ENCODE measurements at regions not wholly inside any gene's neighbourhood (a gene's known extent, or its start where the extent isn't known, plus 50 kb on each side); places are given as distances from the start of the nearest gene placed in this dataset.
"Not testable (repeated sequence)": the region's sequence is repeated elsewhere in the genome, so short reads cannot be mapped to it uniquely, and the experiment has no call there.

DNA sequence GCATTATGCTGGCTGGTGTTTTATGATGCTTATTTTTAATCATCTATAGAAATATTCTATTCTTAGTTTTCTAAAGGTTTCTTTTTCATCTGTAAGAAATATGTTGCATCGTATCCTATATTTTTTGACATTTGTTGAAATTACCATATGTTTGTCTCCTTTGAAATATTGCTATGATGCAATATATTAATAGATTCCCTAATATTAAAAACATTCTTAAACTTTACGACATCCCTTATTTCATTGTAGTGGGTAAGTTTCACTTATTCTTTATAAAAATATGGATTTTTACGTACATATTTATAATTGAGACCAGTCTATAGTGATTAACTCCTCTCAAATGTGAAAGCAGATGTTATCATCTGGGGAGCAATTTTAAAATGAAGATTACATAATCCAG, 258.2 kb upstream of the DUSP10 start:
- DNase-seq (ENCODE audit: low read depth in 2 of 2): no peak

DNA sequence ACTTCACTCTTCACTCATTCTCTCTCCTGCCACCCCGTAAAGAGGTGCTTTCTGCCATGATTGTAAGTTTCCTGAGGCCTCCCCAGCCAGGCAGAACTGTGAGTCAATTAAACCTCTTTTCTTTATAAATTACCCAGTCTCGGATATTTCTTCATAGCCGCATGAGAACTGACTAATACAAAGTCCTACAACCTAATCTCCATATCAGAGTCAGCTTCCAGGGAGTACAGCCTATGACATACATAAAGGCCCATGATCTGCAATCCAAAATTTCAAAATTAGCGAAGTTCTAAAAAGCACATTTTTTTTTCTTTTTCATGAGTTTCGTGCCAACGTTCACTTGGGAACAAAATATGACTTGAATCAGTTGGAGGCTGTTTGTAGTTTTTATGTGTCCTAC, 256.9 kb upstream of the DUSP10 start:
- no peak for DNase-seq (ENCODE audit: low read depth in 2 of 2)

DNA sequence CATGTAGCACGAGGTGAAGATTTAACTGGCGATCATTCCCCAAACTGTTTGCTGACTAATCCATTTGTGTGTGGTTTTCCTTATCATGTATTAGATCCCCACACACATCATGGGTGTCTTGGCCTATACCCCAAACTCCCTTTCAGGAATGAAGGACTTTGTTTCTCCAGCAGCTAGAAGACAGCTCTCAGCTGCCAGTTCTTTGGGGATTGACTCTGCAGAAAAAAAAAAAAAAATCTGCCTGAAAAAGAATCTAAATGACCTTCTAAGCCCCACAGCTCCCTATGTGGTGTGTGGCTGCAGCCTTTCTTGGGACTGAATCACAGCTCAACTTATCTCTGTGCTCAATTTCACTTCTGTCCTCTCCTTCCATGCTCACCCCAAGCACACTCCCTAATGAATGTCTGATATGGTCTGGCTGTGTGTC, 256.3 kb upstream of the DUSP10 start:
- DNase-seq (ENCODE audit: low read depth in 2 of 2): no peak

DNA sequence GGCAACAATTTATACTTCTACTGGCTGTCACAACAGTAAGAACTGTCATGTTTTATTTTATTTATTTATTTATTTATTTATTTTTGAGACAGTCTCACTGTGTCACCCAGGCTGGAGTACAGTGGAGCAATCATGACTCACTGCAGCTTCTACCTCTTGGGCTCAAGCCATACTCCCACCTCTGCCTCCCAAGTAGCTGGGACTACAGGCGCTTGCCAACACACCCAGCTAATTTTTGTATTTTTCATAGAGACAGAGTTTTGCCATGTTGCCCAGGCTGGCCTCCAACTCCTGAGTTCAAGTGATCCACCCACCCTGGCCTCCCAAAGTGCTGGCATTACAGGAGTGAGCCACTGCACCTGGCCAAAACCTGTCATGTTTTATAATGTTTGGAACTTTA, 255.1 kb upstream of the DUSP10 start:
- DNase-seq (ENCODE audit: low read depth in 2 of 2): not testable (repeated sequence)

DNA sequence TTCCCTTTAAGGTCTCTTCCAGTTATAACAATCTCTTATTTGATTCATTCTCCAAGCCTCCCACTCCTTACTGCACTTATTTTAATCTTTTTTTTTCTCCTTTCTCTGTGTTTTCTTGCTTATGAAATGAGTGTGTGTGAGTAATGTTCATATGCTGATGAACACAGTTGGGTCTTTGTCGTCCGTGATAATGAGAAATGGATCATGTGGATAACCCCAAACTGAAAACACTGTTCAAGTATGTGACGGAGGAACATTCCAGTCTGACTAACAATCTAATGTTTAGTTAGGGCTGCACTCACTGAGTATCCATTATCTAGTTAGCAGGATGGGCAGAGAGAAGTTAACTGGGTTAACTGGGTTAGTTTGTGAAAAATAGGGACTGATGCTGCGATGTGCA, 253.1 kb upstream of the DUSP10 start:
- DNase-seq (ENCODE audit: low read depth in 2 of 2): no peak

DNA sequence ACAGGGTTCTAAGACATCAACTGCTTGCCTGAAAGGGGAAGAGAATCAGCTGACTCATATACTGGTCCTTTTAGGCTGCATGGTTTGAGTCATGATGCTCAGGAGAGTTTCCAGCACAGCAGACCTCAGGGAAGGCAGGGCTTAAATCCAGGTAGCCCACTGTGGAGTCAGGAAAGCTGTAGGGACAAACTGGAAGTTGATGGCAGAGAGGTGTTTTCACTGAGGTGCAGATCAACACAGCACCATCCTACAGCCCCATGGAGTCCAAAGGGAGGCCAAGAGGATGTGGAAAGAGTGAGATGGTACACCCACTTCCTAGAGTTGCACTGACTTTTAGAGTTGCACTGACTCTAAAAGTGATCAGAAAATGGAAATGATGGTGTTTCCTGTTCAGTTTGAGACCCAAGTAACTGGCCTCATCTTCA, 252.4 kb upstream of the DUSP10 start:
- peak in 1 of 2 donors; percentile 11 for DNase-seq (ENCODE audit: low read depth in 2 of 2)

DNA sequence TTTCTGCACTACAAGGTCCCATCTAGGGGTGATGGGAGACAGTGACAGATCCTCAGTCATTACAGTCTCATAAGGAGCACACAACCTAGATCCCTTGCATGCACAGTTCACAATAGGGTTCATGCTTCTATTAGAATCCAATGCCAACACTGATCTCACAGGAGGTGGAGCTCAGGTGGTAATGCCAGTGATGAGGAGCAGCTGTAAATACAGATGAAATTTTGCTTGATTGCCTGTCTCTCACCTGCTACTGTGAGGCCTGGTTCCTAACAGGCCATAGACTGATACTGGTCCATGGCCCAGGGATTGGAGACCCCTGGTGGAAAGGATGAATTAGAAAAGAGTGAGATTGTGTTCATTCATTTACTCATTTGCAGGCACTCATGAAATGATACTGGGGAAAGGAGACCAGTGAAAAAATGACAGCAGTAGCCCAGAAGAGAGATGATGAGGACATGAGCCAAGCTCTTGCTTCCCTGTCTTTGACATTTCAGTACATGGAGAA, 251.6 kb upstream of the DUSP10 start:
- no peak for DNase-seq (ENCODE audit: low read depth in 2 of 2)

DNA sequence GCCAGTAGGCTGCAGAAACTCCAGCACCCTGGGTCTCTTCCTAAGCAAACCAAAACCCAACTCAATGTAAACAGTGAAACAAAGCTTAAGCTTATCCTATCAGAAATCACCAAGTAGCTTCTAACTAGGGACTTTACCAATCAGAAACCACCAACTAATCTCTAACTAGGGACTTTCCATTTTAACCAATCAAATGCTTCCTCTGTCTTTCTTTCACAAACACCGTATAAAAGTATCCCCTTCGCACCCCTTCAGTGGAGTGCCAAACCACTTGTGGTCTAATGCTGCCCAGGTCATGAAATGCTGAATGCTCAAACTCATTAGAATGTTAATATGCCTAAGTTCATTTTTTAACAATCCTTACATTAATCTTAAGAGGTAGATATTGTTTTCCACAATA, 250.5 kb upstream of the DUSP10 start:
- DNase-seq (ENCODE audit: low read depth in 2 of 2): no peak

DNA sequence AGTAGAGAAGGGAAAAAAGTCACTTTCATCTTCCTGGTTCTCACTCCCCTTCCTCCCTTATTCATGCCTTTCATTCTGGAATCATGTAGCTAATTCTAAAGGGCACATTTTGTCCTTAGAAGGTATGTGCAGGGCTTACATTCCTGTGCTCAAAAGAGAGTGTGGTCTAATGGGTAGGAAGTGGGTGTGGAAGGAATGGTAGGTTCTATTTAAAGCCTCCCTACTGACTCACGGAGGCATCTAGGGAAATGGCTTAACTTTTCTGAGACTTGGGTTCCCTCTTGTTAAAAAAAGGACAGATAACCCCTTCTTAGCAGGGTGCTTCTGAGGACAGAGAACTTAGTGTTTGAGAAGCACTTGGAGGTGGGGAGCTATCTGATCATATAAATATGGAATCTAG, 249.3 kb upstream of the DUSP10 start:
- DNase-seq (ENCODE audit: low read depth in 2 of 2): no peak

DNA sequence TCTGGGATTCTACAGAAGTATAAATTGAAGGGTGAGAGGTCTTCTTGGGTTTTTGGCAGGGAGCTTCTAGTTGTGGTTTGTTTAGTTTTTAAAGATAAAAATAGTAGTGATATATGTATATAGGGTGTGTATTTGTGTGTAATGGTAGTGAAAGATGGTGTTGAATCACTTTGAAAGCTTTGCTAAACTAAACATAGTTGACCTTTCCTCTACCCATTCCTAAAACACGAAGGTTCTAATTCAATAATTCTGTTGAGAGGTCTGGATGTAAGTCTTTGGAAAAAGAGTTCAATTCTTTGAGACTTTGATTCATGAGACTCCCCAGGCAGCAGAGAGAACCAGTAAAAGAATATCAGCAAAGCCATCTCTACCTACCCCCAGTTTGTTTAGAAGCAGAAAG, 247.9 kb upstream of the DUSP10 start:
- DNase-seq (ENCODE audit: low read depth in 2 of 2): no peak

DNA sequence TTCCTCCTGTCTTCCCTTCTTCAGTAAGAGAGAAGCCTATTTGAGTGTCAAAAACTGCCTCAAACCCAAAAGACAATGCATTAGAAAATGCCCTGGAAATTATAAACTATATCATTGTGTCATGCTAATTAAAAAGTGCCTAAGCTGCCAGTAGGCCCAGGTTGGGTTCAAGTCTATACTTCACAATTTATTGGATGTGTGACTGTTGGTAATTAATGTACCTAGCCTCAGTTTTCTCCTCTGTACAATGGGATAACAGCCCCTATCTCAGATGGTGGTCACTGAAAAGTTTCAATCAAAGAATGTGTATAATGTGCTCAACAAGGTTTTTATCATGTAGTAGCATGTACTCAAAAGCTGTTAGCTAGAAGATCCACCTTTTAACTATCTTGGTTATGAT, 246.9 kb upstream of the DUSP10 start:
- DNase-seq (ENCODE audit: low read depth in 2 of 2): no peak

DNA sequence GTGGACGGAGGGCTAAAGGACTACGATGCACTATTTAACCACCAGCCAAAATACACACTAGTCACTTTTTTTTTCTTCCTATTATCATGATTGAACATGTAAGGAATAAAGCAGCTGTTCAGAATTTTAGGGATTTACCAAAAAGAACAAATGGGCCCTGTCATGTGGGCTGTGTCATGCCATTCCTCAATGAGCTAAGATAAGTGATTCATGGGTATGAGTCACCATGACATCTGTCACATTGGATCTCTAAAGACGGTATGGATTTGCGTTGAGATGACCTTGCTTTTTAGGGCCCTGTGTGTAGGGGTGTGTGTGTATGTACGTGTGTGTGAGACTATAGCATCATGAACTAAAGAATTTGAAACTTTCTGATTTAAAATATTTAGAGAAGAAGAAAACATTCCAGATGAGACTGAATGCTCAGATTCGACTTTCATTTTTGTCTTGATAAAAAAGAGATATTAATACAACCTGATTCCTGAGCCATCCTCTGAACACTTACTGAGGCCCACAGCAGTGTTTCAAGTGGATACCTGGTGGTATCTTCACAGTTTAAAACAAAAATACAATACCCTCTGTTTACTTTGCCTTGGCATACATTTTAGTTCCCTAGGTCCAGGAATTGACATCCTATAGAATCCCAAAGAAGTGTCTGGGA, 246.1 kb upstream of the DUSP10 start:
- DNase-seq (ENCODE audit: low read depth in 2 of 2): no peak

DNA sequence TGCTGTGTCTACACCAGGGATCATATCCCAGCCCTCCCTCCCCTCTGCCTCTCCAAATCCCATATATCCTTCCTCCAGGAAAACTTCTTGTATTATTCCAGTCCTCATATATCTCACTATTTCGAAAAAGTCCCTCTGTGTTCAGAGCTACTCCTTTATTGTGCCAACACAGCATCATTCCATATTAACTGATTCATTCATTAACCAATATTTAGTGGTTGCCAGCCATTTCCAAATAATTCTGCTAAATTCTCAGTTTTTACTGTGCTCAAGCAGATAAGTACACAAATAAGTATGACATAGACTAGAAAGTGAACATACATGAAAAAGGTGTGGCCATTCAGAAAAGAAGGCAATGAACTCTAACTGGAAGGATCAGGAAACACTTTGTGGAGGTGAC, 241.6 kb upstream of the DUSP10 start:
- DNase-seq (ENCODE audit: low read depth in 2 of 2): no peak

DNA sequence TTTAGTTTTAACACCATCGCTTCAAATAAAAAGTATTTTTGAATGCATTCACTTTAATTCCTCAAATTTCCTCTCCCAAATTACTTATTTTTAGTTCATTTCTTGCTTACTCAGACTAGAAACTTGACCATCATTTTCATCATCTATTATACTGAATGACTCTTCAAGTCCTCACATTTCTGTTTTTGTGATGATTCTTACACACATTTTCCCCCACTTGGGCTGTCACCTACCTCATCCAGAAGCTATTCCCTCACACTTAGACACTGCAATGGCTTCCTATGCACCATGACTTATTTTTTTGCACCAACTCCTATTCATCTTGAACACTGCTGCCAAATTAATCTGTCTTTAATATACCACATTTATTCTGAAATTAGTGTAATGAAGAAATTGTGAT, 239.6 kb upstream of the DUSP10 start:
- DNase-seq (ENCODE audit: low read depth in 2 of 2): no peak

DNA sequence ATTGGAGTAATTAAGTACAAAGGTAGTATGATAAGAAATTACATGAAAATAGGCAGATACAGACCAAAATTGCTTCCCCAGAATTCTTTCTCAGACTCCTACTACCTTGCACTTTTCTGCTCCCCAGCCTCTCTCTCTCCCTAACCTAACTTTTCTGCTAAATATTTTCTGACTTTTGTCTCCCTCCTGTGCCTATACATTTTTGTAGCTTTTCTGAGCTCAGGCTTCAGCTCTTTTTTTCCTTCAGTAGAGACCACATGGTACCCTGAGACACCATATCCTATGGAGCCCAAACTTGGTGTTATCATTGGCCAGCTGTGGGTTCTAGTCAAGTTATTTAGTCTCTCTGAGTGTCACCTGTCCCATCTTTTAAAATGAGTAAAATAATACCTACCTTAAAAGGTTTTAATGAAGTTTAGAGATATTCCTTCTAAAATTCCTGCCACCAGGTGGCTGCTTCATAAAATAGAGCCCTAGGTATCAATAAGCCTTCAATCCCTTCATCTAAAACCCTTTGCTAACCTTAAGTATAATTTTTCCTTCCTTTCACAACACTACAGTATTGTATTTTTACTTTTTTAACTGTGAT, 237.6 kb upstream of the DUSP10 start:
- no peak for DNase-seq (ENCODE audit: low read depth in 2 of 2)

DNA sequence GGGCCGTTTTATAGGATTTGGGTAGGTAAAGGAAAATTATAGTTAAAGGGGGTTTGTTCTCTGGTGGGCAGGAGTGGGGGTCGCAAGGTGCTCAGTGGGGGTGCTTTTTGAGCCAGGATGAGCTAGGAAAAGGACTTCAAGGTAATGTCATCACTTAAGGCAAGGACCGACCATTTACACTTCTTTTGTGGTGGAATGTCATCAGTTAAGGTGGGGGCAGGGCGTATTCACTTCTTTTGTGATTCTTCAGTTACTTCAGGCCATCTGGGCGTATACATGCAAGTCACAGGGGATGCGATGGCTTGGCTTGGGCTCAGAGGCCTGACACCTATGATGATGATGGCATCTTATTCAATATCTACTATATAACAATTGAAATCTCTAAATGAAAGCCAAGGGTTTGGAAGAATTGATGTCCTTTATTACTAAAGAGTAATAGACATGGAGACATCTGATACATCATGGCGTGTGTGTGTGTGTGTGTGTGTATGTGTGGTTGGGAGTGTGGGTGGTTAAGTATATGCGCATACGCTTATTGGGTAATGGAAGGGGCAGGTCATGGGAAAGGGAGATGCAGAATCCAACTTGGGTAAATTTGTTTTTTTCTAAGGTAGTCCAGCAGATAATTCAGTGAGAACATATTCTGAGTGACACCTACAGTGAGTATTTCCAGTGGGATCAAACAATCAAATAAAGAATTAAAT, 236.9 kb upstream of the DUSP10 start:
- not testable (repeated sequence) for DNase-seq (ENCODE audit: low read depth in 2 of 2)

DNA sequence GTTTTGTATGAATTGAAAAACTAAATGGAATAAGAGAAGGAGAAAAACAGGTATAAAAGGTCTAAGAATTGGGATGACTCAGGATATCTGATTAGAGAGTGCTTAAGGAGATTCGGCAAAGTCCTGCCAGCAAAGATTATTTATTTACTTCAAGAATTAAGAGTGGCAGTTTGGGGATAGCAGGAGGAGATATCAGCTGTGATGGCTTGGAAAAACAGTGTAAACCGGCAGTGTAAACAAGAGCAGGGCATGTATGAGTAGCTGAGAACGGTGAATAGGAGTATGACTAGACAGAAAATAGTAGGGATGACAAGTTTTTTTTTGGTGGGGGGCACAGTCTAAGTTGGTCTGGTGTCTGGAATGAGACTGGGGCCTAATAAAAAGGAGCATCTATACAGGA, 231.9 kb upstream of the DUSP10 start:
- not testable (repeated sequence) for DNase-seq (ENCODE audit: low read depth in 2 of 2)

DNA sequence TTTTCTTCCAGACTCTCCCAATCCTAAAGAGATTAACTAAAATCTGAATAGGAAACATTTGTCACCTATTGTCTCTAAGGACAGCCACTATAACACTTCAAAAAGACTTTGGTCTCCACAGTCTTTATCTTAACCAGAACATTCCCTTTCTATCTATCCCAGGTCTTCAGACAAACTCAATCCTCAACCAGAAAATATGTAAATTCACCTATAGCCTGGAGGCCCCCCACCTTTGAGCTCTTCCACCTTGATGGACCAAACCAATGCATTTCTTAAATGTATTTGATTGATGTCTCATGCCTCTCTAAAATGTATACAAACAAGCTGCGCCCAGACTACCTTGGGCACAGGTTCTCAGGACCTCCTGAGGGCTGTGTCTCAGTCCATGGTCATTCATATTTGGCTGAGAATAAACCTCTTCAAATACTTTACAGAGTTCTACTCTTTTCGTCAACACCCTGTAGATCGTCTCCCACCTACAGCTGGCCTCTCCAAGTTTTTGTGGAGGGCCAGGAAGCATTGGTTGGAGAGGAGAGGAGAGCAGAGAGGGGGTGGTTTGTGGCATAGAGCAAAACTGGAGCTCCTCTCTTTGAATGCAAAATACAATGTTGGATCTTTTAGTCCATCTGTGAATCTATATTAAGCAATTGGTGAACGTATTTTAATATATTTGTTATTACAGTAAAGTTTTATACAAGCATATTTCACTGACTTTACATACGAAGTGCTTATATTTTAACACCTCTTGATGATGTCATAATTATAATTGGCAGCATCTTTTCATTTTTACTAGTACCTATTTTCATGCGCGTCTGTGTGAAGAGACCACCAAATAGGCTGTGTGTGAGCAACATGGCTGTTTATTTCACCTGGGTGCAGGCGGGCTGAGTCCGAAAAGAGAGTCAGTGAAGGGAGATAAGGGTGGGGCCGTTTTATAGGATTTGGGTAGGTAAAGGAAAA, 230.7 kb upstream of the DUSP10 start:
- no peak for DNase-seq (ENCODE audit: low read depth in 2 of 2)

DNA sequence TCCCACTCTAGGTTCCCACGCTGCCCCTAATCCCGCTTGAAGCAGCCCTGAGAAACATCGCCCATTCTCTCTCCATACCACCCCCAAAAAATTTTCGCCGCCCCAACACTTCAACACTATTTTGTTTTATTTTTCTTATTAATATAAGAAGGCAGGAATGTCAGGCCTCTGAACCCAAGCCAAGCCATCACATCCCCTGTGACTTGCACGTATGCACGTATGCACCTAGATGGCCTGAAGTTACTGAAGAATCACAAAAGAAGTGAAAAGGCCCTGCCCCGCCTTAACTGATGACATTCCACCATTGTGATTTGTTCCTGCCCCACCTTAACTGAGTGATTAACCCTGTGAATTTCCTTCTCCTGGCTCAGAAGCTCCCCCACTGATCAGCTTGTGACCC, 229.1 kb upstream of the DUSP10 start:
- DNase-seq (ENCODE audit: low read depth in 2 of 2): not testable (repeated sequence)

DNA sequence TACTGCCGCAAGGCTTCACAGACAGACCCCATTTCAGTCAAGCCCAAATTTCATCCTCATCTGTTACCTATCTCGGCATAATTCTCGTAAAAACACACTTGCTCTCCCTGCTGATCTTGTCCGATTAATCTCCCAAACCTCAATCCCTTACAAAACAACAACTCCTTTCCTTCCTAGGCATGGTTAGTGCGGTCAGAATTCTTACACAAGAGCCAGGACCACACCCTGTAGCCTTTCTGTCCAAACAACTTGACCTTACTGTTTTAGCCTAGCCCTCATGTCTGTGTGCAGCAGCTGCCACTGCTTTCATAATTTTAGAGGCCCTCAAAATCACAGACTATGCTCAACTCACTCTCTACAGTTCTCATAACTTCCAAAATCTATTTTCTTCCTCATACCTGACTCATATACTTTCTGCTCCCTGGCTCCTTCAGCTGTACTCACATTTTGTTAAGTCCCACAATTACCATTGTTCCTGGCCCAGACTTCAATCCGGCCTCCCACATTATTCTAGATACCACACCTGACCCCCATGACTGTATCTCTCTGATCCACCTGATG, 227.5 kb upstream of the DUSP10 start:
- DNase-seq (ENCODE audit: low read depth in 2 of 2): not testable (repeated sequence)

DNA sequence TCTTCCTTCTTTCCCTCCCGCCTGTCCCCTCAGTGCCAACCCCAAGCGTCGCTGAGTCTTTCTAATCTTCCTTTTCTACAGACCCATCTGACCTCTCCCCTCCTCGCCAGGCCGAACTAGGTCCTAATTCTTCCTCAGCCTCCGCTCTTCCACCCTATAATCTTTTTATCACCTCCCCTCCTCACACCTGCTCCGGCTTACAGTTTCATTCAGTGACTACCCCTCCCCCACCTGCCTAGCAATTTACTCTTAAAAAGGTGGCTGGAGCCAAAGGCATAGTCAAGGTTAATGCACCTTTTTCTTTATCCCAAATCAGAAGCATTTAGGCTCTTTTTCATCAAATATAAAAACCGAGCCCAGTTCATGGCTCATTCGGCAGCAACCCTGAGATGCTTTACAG, 225.6 kb upstream of the DUSP10 start:
- not testable (repeated sequence) for DNase-seq (ENCODE audit: low read depth in 2 of 2)

DNA sequence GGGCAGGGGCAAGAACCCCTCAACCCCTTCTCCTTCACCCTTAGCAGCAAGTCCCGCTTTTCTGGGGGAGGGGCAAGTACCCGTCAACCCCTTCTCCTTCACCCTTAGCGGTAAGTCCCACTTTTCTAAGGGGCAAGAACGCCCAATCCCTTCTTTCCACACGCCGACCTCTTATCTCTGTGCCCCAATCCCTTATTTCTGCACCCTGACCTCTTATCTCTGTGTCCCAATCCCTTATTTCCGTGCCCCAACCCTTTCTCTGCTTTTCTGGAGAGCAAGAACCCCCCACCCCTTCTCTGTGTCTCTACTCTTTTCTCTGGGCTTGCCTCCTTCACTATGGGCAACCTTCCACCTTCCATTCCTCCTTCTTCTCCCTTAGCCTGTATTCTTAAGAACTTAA, 225.0 kb upstream of the DUSP10 start:
- DNase-seq (ENCODE audit: low read depth in 2 of 2): not testable (repeated sequence)

Data from stimulated activated CD4-positive, alpha-beta T cell treated with anti-CD3 and anti-CD28 coated beads, Interleukin-4, amount 100 ng/mL, for 48 hours (primary cell).